ENCODE measurements at regions not wholly inside any gene's neighbourhood (a gene's known extent, or its start where the extent isn't known, plus 50 kb on each side); places are given as distances from the start of the nearest gene placed in this dataset.

GRCh38 chr9:21672761-21673160, 129.7 kb upstream of the MTAP start:
- TF ChIP-seq CTCF (IDR thresholded peaks at IDR 0.05 in 8 of 11, conservative IDR thresholded peaks at IDR 0.05 in 3 of 11) (no peak), POLR2A (IDR thresholded peaks at IDR 0.05) (no peak)
